K562 (cell line): ENCODE measurements at regions not wholly inside any gene's neighbourhood (a gene's known extent, or its start where the extent isn't known, plus 50 kb on each side); places are given as distances from the start of the nearest gene placed in this dataset.

Experiments used
- ATAC-seq: fragments of 200-7000 bp; cut with Tn5 transposase; 3 replicates; pipeline ENCODE4 v1.9.1; 2020; ENCODE audit warnings: moderate library complexity
- BruUV-seq: library from RNA; stranded (reverse); fragments of 400-500 nt; replicated peaks from 2 replicates; lab custom pipeline; 2021; lab: Mats Ljungman, UMichigan
- CTCF ChIA-PET: fragments of 300-600 bp; formaldehyde crosslinking; extraction: SDS; loops from one replicate; lab custom pipeline; 2021; ENCODE audit warnings: low intra/inter-chr PET ratio; lab: Yijun Ruan, JAX
- POLR2A ChIA-PET: fragments of 300-600, 350-650 bp; sonication (Branson Sonifier 250); formaldehyde crosslinking; extraction: SDS; loops from one replicate; lab custom pipeline; 2021; ENCODE audit warnings: antibody characterized with exemption, inconsistent platforms; lab: Yijun Ruan, JAX
- DNase-seq, 4 experiments: peaks; one replicate each; pipeline versions ENCODE4 v3.0.0 to v3.0.0-alpha.2; 2011 to 2018; ENCODE audit warnings: low spot score in 3 of 4, mixed read lengths in 3 of 4; ENCODE audit errors: extremely low read depth in 1 of 4
- FAIRE-seq: peaks from 2 replicates; lab custom pipeline; 2011; peaks lifted over from hg19 to GRCh38; lab: Jason Lieb, UNC
- H2AFZ ChIP-seq: 2 replicates; pipeline ENCODE4 v1.6.0; 2011; ENCODE audit warnings: low read depth, low read length, control low read depth, inconsistent platforms
- H3K27ac ChIP-seq: fragments of 200-600 bp; 3 replicates; pipeline ENCODE4 v1.8.0; 2011; ENCODE audit warnings: low read depth, mild to moderate bottlenecking, control low read depth, inconsistent platforms, low read length, moderate library complexity, mixed read lengths; ENCODE audit errors: extremely low read depth
- H3K27me3 ChIP-seq, 2 experiments: fragments of 300-600 bp in 1 of 2; 2 replicates in 1 of 2; 3 replicates in 1 of 2; pipeline versions ENCODE4 v1.6.0 to v1.8.0; 2011; ENCODE audit warnings: inconsistent platforms in 2 of 2, low read length in 2 of 2, mild to moderate bottlenecking in 1 of 2, mixed read lengths in 1 of 2, moderate library complexity in 1 of 2; ENCODE audit not compliant: control insufficient read depth in 2 of 2, insufficient read depth in 2 of 2
- H3K36me3 ChIP-seq: fragments of 300-600 bp; 3 replicates; pipeline ENCODE4 v1.8.0; 2011; ENCODE audit warnings: mild to moderate bottlenecking, low read length, inconsistent platforms; ENCODE audit not compliant: control insufficient read depth, insufficient read depth
- H3K4me1 ChIP-seq, 2 experiments: fragments of 200-600 bp in 1 of 2; replicated peaks in 1 of 2; 2 replicates in 1 of 2; 3 replicates in 1 of 2; pipeline versions ENCODE4 v1.5.1 to v1.8.0; 2011; ENCODE audit warnings: inconsistent platforms in 2 of 2, low read length in 2 of 2, mild to moderate bottlenecking in 1 of 2, mixed read lengths in 1 of 2, moderate library complexity in 1 of 2; ENCODE audit not compliant: control insufficient read depth in 2 of 2, insufficient read depth in 2 of 2
- H3K4me2 ChIP-seq: 2 replicates; pipeline ENCODE4 v1.6.1; 2011; ENCODE audit warnings: low read length, control low read depth, inconsistent platforms, mixed read lengths; ENCODE audit not compliant: insufficient read depth
- H3K4me3 ChIP-seq: fragments of 200-600 bp; sonication (generic), shearing (Covaris generic); 2 replicates; pipeline ENCODE4 v1.5.1; 2016; ENCODE audit warnings: control low read depth, inconsistent platforms
- H3K79me2 ChIP-seq: fragments of 200-600 bp; 3 replicates; pipeline ENCODE4 v1.8.0; 2011; ENCODE audit warnings: low read length, inconsistent platforms; ENCODE audit not compliant: control insufficient read depth, insufficient read depth
- H3K9ac ChIP-seq, 2 experiments: 2 replicates each; pipeline versions ENCODE4 v1.6.0 to v1.6.1; 2011; ENCODE audit warnings: low read depth in 2 of 2, low read length in 2 of 2, control low read depth in 1 of 2, inconsistent platforms in 1 of 2, mild to moderate bottlenecking in 1 of 2, mixed read lengths in 1 of 2; ENCODE audit not compliant: insufficient read depth in 1 of 2
- H3K9me1 ChIP-seq: one replicate; pipeline ENCODE4 v1.6.0; 2011; ENCODE audit warnings: inconsistent platforms, mild to moderate bottlenecking, low read length, moderate library complexity; ENCODE audit not compliant: control insufficient read depth, insufficient read depth
- H3K9me3 ChIP-seq: replicated peaks from 2 replicates; pipeline ENCODE4 v1.5.1; 2011; ENCODE audit warnings: low read depth, low read length, inconsistent platforms; ENCODE audit not compliant: control insufficient read depth, insufficient read depth
- H4K20me1 ChIP-seq: replicated peaks from 2 replicates; pipeline ENCODE4 v1.6.1; 2011; ENCODE audit warnings: low read length, inconsistent platforms, mixed read lengths; ENCODE audit not compliant: control insufficient read depth, insufficient read depth
- C11orf30 ChIP-seq: fragments of 450-650 bp; IDR thresholded peaks from 2 replicates; pipeline ENCODE4 v1.6.1; 2016; ENCODE audit warnings: low read depth, mild to moderate bottlenecking
- KLF6 ChIP-seq: fragments of 250-450 bp; sonication (Bioruptor Pico); IDR thresholded peaks from 2 replicates; pipeline ENCODE4 v1.4.0; 2020; ENCODE audit warnings: mild to moderate bottlenecking, moderate library complexity, borderline replicate concordance
- MAFF ChIP-seq: IDR thresholded peaks from 2 replicates; pipeline ENCODE4 v1.6.1; 2012; ENCODE audit warnings: low read length, improper control_type of control experiment
- MAFG ChIP-seq: fragments of 450-650 bp; conservative IDR thresholded peaks from 2 replicates; pipeline ENCODE4 v1.6.1; 2016; ENCODE audit warnings: missing genetic modification characterization, missing compliant biosample characterization
- RB1 ChIP-seq: fragments of 450-650 bp; IDR thresholded peaks from 2 replicates; pipeline ENCODE4 v1.6.1; 2017; ENCODE audit warnings: low read depth, mild to moderate bottlenecking
- ZNF316 ChIP-seq: fragments of 450-650 bp; IDR thresholded peaks from 2 replicates; pipeline ENCODE4 v1.6.1; 2016
- ZNF407 ChIP-seq: fragments of 450-650 bp; IDR thresholded peaks from 2 replicates; pipeline ENCODE4 v1.6.1; 2016; ENCODE audit warnings: low read depth
- ZNF655 ChIP-seq: fragments of 250-450 bp; sonication (Bioruptor Pico); IDR thresholded peaks from 2 replicates; pipeline ENCODE4 v1.5.0; 2021
- WGBS: fragments of 100-300 bp; shearing (Covaris generic); methylation state at CpG from one replicate; pipeline ENCODE4 v1.1.6; 2016; ENCODE audit warnings: low coverage, mixed read lengths; ENCODE audit not compliant: insufficient coverage; ENCODE audit errors: missing lambda C conversion rate; 5-methylcytosine and 5-hydroxymethylcytosine counted together
- in situ Hi-C: fragments of 300-500 bp; cut with MboI; formaldehyde crosslinking; loops from 4 replicates; pipeline ENCODE4 v1.15.0; 2018; ENCODE audit warnings: inconsistent platforms, mixed read lengths
- intact Hi-C: fragments of 100-400 bp; cut with micrococcal nuclease; formaldehyde crosslinking; loops from 2 replicates; pipeline ENCODE4 v1.14.2; 2022

- TF ChIP-seq ZNF655 (CRISPR knock-in tag): no peak
- TF ChIP-seq, all 486 proteins: peak for 4
These were observed 169.4 kb upstream of the TEX13C start (continued) for GRCh38 chrX:125150231-125150630.

- Histone ChIP-seq H3K27me3 (no peaks in the 10 kb centered on the region), H3K4me2 (peak overlapping the region; percentile 61; the same call in 1 of the 2 replicates), H3K27ac (no peak overlapping the region), H2AFZ (no peak overlapping the region), H3K79me2 (peaks cover 48% of the 10 kb centered on the region), H4K20me1 (no peaks in the 10 kb centered on the region), H3K9me3 (no peaks in the 10 kb centered on the region; the same call in 1 of the 2 replicates), H3K9me1 (no peaks in the 10 kb centered on the region), H3K4me1 (no peaks in the 10 kb centered on the region; a peak in 2 of 5 replicates), H3K36me3 (peaks cover 3% of the 10 kb centered on the region; the same call in 2 of the 3 replicates), H3K9ac (peak overlapping the region in 1 of 2 experiments; percentile 43; a peak in 2 of 4 replicates), H3K4me3 (peak overlapping the region; percentile 14)
- DNase-seq (no peak), FAIRE-seq (no peak), ATAC-seq (no peak)
- POLR2A ChIA-PET: no interaction called here
- 59% methylated on average over 3 of the region's 3 CpGs for WGBS
- in situ Hi-C loops (no loop called here), intact Hi-C loops (loop anchor here (5.0 kb wide), 1 partner anchor 46 kb away; no protein-coding TSS in a partner anchor)
- TF ChIP-seq MAFF (0 out of 2 replicates have a peak, but pooled peaks have one; percentile 36), RB1 (no peak), ZNF316 (peak; percentile 89), ZNF407 (no peak), C11orf30 (peak; percentile 79), MAFG (tag) (peak; percentile 63), KLF6 (CRISPR knock-in tag) (no peak)
- no TSS peak for BruUV-seq
- CTCF ChIA-PET: no interaction called here
These were observed 168.5 kb upstream of the TEX13C start for GRCh38 chrX:125151146-125151545.
